ENCODE measurements at regions not wholly inside any gene's neighbourhood (a gene's known extent, or its start where the extent isn't known, plus 50 kb on each side); places are given as distances from the start of the nearest gene placed in this dataset.

GRCh38 chr18:11512096-11513025 lies 97.0 kb upstream of the SLC35G4 start:
- intact Hi-C loops (cut with DNase I): no loop called here
- no peaks in the 10 kb centered on the region for H3K27me3 ChIP-seq
- 67 to 76% methylated on average over 8 of the region's 8 CpGs for WGBS, 2 donors

GRCh38 chr18:11511434-11512095 lies 97.8 kb upstream of the SLC35G4 start:
- H3K27me3 ChIP-seq: no peaks in the 10 kb centered on the region
- intact Hi-C loops (cut with DNase I): no loop called here
- H3K36me3 ChIP-seq: no peaks in the 10 kb centered on the region

More at GRCh38 chr18:11512096-11513025, 97.0 kb upstream of the SLC35G4 start:
- no peak overlapping the region for H3K27ac ChIP-seq
- H3K9me3 ChIP-seq: no peaks in the 10 kb centered on the region
- H3K36me3 ChIP-seq: no peaks in the 10 kb centered on the region
- H3K4me3 ChIP-seq (replicated peaks in 1 of 3): no peak overlapping the region
- H3K4me1 ChIP-seq: no peaks in the 10 kb centered on the region
- TF ChIP-seq CTCF (IDR thresholded peaks at IDR 0.05) (peak in 1 of 6 experiments; percentile 10), POLR2A (IDR thresholded peaks at IDR 0.05) (no peak)
- DNase-seq: no peak

GRCh38 chr18:11506856-11507255 lies 102.5 kb upstream of the SLC35G4 start:
- 83 to 85% methylated on average over 6 of the region's 6 CpGs for WGBS, 2 donors
- Histone ChIP-seq H3K27ac (no peak overlapping the region), H3K36me3 (no peaks in the 10 kb centered on the region), H3K9me3 (no peaks in the 10 kb centered on the region), H3K4me1 (no peaks in the 10 kb centered on the region), H3K27me3 (no peaks in the 10 kb centered on the region), H3K4me3 (replicated peaks in 1 of 3) (no peak overlapping the region)
- intact Hi-C loops (cut with DNase I): no loop called here
- TF ChIP-seq CTCF (IDR thresholded peaks at IDR 0.05) (no peak), POLR2A (IDR thresholded peaks at IDR 0.05) (no peak)
- no peak for DNase-seq

More at GRCh38 chr18:11511434-11512095, 97.8 kb upstream of the SLC35G4 start:
- TF ChIP-seq CTCF (IDR thresholded peaks at IDR 0.05) (no peak), POLR2A (IDR thresholded peaks at IDR 0.05) (no peak)
- Histone ChIP-seq H3K4me3 (replicated peaks in 1 of 3) (no peak overlapping the region), H3K9me3 (no peaks in the 10 kb centered on the region), H3K27ac (no peak overlapping the region), H3K4me1 (no peaks in the 10 kb centered on the region)
- DNase-seq: no peak
- WGBS, 2 donors: 87% methylated on average over 6 of the region's 6 CpGs

- Histone ChIP-seq H3K27ac (no peak overlapping the region), H3K4me3 (replicated peaks in 1 of 3) (no peak overlapping the region), H3K27me3 (no peaks in the 10 kb centered on the region), H3K4me1 (no peaks in the 10 kb centered on the region), H3K36me3 (no peaks in the 10 kb centered on the region), H3K9me3 (no peaks in the 10 kb centered on the region)
- TF ChIP-seq POLR2A (IDR thresholded peaks at IDR 0.05) (no peak), CTCF (IDR thresholded peaks at IDR 0.05) (no peak)
- no peak for DNase-seq
- WGBS, 2 donors: 63 to 76% methylated on average over 5 of the region's 5 CpGs
- intact Hi-C loops (cut with DNase I): no loop called here
Observed at GRCh38 chr18:11505993-11506392, 103.4 kb upstream of the SLC35G4 start.

GRCh38 chr18:11504962-11505361 lies 104.4 kb upstream of the SLC35G4 start:
- H3K9me3 ChIP-seq: no peaks in the 10 kb centered on the region
- no peaks in the 10 kb centered on the region for H3K4me1 ChIP-seq
- H3K4me3 ChIP-seq (replicated peaks in 1 of 3): no peak overlapping the region
- DNase-seq: no peak
- no peaks in the 10 kb centered on the region for H3K27me3 ChIP-seq
- H3K27ac ChIP-seq: no peak overlapping the region
- H3K36me3 ChIP-seq: no peaks in the 10 kb centered on the region
- TF ChIP-seq CTCF (IDR thresholded peaks at IDR 0.05) (no peak), POLR2A (IDR thresholded peaks at IDR 0.05) (no peak)
- WGBS, 2 donors: 71 to 75% methylated on average over 6 of the region's 6 CpGs
- intact Hi-C loops (cut with DNase I): no loop called here

All from thyroid gland (tissue), 4 donors.